ENCODE measurements at regions not wholly inside any gene's neighbourhood (a gene's known extent, or its start where the extent isn't known, plus 50 kb on each side); places are given as distances from the start of the nearest gene placed in this dataset.

DNA sequence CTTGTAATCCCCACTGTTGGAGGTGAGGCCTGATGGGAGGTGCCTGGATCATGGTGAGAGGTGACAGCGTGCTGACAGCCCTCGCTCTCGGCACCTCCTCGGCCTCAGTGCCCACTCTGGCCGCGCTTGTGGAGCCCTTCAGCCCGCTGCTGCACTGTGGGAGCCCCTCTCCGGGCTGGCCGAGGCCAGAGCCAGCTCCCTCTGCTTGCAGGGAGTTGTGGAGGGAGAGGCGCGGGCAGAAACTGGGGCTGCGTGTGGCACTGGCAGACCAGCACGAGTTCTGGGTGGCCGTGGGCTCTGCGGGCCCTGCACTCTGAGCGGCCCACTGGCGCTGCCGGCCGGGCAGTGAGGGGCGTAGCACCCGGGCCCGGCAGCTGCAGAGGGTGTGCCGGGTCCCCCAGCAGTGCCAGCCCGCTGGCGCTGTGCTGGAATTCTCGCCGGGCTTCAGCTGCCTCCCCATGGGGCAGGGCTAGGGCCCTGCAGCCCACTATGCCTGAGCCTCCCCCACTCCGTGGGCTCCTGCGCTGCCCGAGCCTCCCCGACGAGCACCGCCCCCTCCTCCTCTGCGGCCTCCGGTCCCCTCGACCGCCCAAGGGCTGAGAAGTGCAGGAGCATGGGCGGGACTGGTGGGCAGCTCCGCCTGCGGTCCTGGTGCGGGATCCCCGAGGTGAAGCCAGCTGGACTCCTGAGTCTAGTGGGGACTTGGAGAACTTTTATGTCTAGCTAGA is 197.1 kb downstream of the SPP2 start:
- DNase-seq (ENCODE audit: low read depth), result no peak

DNA sequence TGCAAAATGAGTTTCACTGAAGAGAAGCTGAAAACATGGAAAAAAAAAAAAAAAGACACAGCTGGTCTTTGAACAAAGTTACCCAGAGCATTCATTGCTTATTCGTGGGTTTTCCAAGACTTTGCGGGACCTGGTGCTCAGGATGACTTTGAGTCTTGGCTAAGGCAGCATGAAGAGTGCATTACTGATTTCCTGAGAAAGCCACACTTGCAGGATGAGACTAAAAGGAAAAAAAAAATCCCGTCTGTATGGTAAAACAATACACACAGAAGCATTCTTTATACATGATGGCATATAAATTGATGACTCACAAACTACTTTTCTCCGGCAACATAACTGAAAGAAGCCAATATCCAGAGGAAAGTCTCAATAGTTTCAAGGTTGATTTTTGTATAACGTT is 195.4 kb downstream of the SPP2 start:
- no peak for DNase-seq (ENCODE audit: low read depth)

DNA sequence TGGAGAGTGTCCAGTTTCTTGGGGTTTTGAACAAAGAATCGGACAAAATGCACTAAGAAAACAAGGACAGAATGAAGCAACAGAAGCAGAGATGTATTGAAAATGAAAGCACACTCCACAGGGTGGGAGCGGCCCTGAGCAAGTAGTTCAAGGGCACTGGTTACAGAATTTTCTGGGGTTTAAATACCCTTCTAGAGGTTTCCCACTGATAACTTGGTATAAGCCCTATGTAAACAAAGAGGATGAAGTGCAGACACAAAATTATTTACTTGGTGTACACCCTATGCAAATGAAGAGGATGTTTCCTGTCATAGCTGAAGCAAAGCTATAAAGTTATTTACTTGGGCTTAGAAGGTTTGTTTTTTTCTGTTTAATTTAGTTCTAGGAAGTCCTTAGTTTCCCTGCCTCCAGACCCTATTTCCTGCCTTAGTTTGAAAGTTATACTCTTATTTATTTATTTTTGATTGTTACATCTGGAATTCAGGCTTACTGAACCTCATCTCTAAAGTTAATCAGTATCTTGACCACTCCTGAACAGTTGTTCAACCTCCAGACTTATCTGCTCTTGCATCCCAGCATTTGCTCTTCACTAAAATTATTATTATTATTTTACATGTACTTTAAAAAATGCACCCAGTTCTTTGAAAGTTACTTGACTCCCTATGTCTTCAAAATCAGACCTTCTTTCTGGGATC is 193.5 kb downstream of the SPP2 start:
- DNase-seq (ENCODE audit: low read depth), result no peak

DNA sequence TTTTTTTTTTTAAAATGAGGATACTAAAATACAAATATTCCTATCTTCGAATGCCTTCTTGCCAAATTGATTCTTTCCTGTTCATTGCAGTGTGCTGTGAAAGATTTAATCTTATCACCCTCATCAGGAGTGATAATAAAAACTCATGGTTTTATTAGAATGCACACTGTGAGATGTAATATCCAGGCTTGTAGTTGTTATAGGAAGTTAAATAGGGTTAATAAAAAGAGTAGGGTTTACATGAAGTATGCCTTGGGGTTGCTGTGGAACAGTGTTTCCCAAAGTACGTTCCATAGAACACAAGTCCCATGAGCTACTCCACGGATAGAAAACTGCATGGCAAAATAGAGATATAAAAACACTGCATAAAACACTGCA is 191.9 kb downstream of the SPP2 start:
- no peak for DNase-seq (ENCODE audit: low read depth)

DNA sequence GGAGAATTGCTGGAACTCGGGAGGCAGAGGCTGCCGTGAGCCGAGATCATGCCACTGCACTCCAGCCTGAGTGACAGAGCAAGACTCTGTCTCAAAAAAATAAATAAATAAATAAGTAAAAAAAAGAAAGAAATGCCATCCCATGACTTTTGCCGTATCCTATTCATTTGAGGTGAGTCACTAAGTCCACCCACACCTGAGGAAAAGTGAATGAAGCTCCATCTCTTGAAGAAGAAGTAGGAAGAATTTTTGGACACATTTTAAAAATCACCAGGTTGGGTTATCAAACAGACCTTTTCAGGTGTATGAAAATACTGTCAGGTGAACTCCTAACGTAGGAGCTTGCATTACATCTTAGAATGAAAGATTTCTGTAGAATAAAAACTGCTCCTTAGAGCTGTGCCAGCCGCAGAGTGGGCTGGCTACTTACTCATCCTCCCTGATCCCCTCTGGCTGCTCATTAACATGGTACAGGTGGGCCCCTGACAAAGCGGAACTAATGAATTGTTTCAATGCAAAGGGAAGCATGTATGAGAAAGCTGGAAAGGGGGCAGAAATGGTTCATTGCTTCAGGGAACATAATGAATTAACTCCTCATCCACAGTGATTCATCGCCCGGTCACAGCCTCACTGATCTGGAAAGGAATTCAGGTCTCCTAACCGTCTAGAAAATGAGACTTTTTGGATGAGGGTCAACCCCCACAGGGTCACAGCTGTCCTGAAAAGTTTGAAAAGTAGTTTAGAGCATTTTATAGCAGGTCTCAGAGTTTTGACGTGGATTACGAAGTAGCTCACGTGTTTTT is 191.4 kb downstream of the SPP2 start:
- peak; percentile 51 for DNase-seq (ENCODE audit: low read depth)

DNA sequence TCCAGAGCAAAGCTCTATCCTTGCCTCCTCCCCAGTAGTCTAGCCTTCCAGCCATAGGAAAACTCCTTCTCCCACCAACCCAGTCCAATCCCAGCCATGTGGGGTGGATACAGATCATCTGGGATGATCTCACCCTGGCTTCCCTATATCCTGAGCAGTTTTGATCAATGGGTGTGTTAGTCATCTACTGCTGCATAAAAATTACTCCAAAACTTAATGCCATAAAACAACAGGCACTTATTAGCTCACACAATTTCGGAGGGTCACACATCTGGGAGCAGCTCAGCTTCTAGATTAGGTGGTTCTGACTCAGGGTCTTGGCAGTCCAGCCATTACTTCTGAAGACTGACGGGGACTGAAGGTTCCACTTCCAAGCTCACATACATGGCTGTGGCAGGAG is 190.4 kb downstream of the SPP2 start:
- DNase-seq (ENCODE audit: low read depth), result peak; percentile 71

DNA sequence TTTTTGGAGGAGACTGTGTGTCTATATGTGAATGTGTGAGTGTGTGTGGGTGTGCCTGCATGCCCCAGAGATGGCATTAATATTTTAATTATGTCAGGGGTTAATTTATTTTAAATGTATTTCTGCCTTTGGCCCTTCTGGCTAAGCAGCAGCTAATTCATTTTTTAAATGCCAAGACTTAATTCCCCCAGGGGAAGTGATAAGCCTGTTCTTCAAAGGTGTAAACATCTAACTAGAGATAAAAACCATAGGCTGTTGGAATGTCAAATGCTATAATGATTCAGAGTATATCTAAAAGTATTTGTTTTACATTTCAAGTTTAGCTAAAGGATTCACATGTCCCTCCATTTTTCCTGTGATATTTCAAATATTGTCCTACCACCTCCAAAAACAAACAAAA is 184.7 kb downstream of the SPP2 start:
- no peak for DNase-seq (ENCODE audit: low read depth)

DNA sequence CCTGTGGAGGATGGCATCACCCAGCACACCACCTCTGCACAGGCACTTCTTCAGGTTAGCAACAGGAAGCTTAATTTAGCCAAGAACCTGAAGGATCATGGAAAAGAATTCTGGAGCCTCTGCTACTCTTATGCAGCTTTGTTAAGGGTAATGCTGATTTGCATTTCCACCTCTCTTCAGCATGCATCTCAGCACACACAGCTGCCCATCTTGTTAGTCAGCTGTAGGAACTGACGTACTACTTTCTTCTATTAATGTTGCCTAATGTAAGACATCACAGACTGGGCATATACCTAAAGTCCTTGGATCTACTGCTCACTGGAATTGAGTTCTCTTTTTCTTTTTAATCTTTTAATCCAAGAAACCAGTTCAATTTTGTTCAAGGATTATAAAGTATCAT is 181.0 kb downstream of the SPP2 start:
- no peak for DNase-seq (ENCODE audit: low read depth)

DNA sequence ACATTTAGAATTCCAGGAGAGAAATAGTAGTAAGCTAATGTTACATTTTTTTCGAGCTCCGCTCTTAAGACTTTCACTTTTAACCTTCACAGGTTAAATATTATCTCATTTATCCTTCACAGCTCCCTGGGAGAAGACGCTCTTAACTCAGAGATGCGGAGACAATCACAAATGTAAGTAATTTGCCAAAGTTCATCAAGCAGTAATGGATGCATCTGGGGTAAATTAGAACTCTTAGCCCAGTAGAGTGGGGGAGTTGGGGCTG is 168.5 kb downstream of the SPP2 start:
- no peak for DNase-seq (ENCODE audit: low read depth)

DNA sequence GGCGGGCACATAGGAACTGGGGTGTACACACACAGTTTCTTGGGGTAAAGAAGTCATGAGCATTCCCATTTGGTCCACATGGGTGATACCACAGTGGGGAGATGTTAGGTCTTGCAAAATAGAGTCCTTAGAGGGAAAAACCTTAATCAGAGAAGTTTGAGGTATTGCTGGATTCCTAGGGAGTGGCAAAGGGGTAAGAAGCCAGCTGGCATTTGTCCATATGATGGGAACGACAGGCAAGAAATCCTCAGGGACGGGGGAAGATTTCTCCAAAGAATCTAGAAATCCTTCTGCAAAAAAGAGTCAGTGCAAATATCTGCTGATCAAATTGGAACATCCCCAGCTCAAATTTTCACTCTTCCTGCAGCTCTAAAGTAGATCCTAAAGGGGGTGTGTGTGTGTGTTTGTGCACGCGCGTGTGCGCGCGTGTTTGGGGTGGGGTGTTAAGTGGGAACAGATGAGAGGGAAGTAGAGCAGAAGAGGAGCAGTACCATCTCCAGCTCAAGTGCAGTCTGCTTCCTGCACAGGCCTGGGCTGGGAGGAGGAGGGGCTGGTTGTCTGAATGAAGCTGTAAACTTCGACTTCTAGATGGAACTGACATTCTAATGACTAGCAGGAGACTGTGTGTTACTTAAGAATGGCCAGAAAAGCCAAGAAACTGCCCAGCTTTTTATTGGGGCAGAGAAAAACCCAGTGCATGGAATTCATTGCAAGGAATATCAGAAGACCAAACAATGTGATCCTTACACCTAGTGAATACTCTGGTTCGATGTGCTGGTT is 168.0 kb downstream of the SPP2 start:
- no peak for DNase-seq (ENCODE audit: low read depth)

DNA sequence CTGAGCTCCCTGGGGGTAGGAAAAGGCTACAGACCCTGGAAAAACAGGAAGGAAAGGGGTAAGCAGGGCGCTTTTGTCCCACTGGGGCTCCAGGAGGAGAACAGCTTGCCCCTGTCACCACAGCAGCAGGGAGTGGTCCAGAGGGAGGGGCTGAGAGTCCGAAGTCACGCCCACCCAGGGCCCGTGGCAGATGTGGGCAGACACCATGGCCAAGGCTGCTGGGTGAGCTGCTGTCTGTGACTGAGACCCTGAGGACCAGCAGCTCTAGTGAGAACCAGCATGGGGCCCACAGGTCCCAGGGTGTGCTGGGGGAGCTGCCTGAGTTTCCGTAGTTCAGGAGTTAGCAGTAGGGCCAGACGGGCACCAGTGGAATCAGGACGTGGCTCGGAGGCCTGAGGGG is 162.0 kb downstream of the SPP2 start:
- DNase-seq (ENCODE audit: low read depth), result no peak

DNA sequence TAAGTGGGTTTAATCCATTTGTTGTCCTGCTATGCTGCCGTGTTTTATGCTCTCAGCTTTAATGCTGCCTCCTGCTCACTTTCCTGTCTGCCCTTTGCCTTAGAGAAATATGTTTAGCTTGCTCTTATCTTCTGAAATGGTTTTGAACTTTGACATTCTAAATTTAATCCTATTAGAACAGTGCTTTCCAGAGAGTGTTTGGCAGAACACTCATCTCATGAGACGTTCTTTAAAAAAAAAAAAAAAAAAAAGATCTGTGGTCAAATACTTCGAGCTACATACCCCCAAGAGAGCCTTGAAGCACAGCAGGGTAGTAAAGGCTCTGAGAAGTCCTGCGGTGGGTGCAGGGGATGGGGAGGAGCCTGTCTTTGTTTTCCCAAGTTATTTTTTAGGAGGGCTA is 161.3 kb downstream of the SPP2 start:
- DNase-seq (ENCODE audit: low read depth), result no peak

DNA sequence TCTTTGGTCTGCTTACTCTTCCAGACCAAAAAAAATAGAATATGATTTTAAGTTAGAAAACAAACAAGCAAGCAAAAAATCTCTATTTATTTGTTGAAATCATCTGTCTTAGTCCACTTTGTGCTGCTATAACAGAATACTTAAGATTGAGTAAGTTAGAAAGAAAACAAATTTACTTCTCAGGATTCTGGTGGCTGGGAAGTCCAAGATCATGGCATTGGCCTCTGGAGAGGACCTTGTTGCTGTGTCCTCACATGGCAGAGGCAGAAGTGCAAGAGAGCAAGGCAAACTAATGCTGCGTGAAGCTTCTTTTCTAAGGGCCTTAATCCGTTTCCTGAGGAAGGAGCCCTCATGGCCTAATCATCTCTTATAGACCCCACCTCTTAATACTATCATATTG is 156.2 kb downstream of the SPP2 start:
- DNase-seq (ENCODE audit: low read depth), result no peak

DNA sequence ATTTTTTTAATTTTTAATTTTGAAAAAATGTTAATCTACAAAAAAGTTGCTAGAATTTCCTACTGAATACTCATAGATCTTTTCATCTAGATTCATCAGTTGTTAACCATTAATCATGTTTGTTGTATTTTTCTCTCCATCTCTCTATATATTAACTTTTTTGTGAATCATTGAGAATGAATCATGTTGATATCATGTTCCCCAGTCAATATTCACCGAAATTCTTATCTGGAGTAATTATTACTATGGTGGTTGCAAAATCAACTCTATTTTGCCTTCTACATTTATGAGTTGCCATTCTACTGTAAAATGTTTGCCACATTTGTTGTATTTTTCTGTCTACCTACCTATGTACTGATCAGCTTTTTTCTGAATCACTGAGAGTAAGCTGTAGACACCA is 154.0 kb downstream of the SPP2 start:
- no peak for DNase-seq (ENCODE audit: low read depth)

DNA sequence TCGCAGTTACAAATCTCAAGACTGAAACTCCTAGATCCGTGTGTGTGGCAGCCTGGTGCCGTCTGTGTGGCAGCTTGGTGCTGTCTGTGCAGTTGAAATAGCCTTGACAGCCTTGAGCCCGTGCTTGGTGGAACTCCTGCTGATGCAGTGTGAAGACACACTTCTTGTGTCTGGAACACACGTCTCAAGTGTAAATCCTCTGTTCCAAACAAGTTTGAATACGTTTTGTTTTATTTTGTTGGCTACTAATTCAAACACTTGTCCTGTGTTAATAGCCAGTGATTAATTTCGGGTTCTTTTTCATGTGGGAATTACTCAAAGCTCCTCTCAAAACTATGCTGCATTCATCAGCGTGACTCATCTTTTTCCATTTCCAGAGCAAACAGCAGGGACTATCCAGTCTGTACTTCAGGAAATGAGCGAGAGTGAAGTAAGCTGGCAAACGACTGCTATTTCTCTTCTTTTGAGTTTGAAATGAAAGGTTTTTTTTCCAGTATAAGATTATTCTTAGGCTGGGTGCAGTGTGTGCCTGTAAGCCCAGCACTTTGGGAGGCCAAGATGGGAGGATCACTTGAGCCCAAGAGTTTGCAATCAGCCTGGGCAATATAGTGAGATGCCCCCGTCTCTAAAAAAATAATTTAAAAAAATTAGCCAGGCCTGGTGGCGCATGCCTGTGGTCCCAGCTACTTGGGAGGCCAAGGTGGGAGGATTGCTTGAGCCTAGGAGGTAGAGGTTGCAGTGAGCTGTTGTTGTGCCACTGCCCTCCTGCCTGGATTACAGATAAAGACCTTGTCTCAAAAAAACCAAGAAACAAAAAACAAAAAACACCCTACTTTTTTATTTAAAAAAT is 152.9 kb downstream of the SPP2 start:
- DNase-seq (ENCODE audit: low read depth), result peak; percentile 79

DNA sequence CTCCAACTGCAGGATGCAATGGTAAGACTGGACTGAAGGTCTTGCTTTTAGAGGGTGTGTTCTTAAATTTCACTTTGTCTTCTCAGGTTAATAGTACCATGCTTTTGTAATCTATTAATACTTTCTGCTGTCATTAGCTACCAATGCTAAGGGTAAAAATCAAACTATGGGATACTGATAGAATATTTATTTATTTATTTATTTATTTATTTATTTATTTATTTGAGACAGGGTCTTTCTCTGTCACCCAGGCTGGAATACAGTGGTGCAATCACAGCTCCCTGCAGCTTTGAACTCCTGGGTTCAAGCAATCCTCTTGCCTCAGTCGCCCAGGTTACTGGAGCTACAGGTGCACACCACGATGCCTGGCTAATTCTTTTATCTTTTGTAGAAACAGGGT is 152.1 kb downstream of the SPP2 start:
- no peak for DNase-seq (ENCODE audit: low read depth)

DNA sequence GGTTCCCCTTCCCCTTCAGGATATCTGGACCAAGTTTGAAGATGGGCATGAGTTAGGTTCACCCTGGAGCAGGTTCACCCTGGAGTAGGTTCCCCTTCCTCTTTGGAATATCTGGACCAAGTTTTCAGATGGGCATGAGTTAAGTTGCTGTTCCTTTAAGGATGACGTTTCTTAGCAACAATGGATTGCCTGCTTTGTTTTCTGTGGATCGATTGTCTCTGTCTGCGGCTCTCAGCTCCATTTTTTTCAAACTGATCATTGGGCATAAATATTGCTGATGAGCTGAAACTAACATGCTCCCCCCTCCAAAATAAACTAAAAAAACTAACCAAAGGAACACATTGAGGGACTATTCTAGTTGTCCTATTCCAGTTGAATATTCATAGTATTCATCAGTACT is 149.5 kb downstream of the SPP2 start:
- no peak for DNase-seq (ENCODE audit: low read depth)

DNA sequence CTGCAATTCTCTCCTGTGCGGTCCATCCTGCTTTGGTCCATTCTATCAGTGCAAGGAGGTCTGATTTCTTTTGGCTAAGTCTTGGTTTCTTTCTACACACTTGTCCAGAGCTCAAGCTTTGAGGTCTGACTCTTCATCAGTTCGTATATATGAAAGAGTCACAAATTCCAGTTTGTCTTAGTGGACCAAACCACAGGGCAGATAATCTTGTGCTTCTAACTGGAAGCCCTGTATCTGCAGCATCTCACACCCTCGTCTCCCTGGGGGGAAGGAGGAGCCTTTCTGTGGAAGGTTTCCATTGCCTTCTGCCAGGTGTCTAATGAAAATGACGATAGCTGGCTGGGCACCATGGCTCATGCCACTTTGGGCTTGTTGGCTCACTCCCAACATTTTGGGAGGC is 148.5 kb downstream of the SPP2 start:
- DNase-seq (ENCODE audit: low read depth), result no peak

DNA sequence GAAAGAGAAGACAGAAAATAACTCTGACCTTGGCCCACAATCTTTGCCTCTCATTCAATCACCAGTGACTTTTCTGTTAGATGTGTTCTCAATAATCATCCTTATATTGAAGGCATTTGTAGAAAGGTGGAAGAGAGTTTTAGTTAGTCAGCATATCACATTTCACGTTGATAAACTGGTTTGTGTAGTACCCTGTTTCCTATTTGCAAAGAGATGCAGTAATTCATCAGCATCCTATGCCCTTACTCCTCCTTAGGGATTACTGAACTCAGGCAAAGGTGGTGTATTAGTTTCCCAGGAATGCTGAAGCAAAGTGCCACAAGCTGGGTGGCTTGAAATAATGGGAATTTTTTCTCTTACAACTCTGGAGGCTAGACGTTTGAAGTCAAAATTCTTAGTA is 145.0 kb downstream of the SPP2 start:
- DNase-seq (ENCODE audit: low read depth), result no peak

DNA sequence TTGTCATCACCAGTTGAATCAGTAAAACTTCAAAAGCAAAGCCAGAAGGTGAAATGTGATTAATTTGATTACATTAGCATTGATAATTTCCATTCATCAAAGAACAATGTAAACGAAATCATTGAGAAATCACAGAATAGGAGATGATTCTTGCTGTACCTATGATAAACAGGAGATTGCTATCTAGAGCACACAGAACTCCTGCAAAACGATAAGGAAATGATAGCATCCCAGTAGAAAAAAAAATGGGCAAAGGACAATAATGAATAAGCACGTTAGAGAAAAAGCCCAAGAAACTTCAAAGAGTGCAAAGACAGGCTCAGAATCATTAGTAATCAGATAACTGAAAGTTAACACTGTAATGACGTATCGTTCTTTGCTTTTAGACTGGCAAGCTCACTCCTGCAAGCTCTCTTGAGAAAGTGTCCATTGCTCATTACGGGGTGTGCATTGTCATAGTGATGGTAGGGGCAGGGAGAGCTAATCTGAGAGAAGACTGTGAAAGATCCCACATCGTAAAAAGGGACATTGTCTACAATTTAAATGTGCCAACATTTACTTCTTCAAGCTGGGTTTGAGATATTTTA is 143.6 kb downstream of the SPP2 start:
- no peak for DNase-seq (ENCODE audit: low read depth)

DNA sequence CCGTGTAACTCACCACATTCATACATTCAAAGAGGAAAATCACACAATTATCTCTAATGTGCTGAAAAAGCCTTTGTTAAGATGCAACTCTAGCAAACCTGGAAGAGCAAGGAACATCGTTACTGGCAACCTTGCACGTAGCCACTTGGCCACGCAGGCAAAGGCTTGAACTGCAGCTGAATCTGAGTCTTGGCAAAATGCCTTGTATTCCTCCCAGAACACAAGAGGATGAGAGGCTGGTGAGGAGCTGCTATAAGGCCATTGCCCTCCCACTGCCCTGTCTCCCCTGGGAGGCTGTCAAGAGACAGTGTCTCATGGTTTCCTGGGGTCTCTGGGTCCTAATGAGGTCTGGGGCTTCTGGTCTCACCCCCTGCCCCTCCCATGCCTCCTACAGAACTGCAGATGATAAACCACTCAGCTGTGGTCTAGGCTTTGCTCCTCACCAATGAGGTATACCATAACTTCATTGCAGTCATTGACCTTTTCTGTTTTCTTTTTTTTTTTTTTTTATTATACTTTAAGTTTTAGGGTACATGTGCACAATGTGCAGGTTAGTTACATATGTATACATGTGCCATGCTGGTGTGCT is 141.4 kb downstream of the SPP2 start:
- no peak for DNase-seq (ENCODE audit: low read depth)

Data from GM04504 (cell line).